Natural killer cell (primary cell): ENCODE measurements at regions not wholly inside any gene's neighbourhood (a gene's known extent, or its start where the extent isn't known, plus 50 kb on each side); places are given as distances from the start of the nearest gene placed in this dataset.

Experiments used
- ATAC-seq, 3 donors: fragments of 150-1000 bp in 2 of 3; fragments of 200-7000 bp in 1 of 3; cut with Tn5 transposase; 1 replicate in 1 of 3; 2 replicates in 2 of 3; pipeline ENCODE4 v1.10.0; 2021; ENCODE audit warnings: mild to moderate bottlenecking in 2 of 3, moderate library complexity in 2 of 3
- DNase-seq, 2 donors: peaks; one replicate each; pipeline versions ENCODE4 v3.0.0 to v3.0.0-alpha.2; 2013 to 2021; ENCODE audit warnings: mixed read lengths in 1 of 2
- H3K27ac ChIP-seq: one replicate; pipeline ENCODE4 v1.5.1; 2013; ENCODE audit warnings: mild to moderate bottlenecking, low read length
- H3K27me3 ChIP-seq: one replicate; pipeline ENCODE4 v1.6.1; 2013; ENCODE audit warnings: low read length; ENCODE audit not compliant: control insufficient read depth, insufficient read depth
- H3K36me3 ChIP-seq: one replicate; pipeline ENCODE4 v1.6.1; 2013; ENCODE audit warnings: low read length; ENCODE audit not compliant: control insufficient read depth, insufficient read depth
- H3K4me1 ChIP-seq: one replicate; pipeline ENCODE4 v1.6.1; 2013; ENCODE audit warnings: low read length; ENCODE audit not compliant: control insufficient read depth, insufficient read depth
- H3K4me3 ChIP-seq: one replicate; pipeline ENCODE4 v1.5.1; 2013; ENCODE audit warnings: low read length
- H3K9me3 ChIP-seq: one replicate; pipeline ENCODE4 v1.6.1; 2013; ENCODE audit warnings: low read length; ENCODE audit not compliant: control insufficient read depth, insufficient read depth
- H3K27ac Mint-ChIP-seq, 2 donors: one replicate each; pipeline ENCODE4 v1.8.0; 2022; ENCODE audit warnings: mild to moderate bottlenecking in 2 of 2, mixed read lengths in 2 of 2, moderate library complexity in 1 of 2
- H3K27me3 Mint-ChIP-seq, 2 donors: one replicate each; pipeline ENCODE4 v1.8.0; 2022; ENCODE audit warnings: low read depth in 2 of 2, mixed read lengths in 2 of 2
- H3K36me3 Mint-ChIP-seq: one replicate; pipeline ENCODE4 v1.8.0; 2022; ENCODE audit warnings: mixed read lengths
- H3K4me1 Mint-ChIP-seq, 2 donors: one replicate each; pipeline ENCODE4 v1.8.0; 2022; ENCODE audit warnings: mixed read lengths in 2 of 2
- H3K4me3 Mint-ChIP-seq: one replicate; pipeline ENCODE4 v1.8.0; 2022; ENCODE audit warnings: mild to moderate bottlenecking, moderate library complexity, mixed read lengths
- H3K9me3 Mint-ChIP-seq, 2 donors: one replicate each; pipeline ENCODE4 v1.8.0; 2022; ENCODE audit warnings: mixed read lengths in 2 of 2
- WGBS: methylation state at CpG from one replicate; pipeline ENCODE4 v1.1.7; 2013; ENCODE audit warnings: missing lambda C conversion rate; ENCODE audit not compliant: insufficient coverage; 5-methylcytosine and 5-hydroxymethylcytosine counted together
- intact Hi-C: fragments of 100-400 bp; cut with micrococcal nuclease; formaldehyde crosslinking; loops from one replicate; pipeline ENCODE4 v1.14.2; 2022
- TF ChIP-seq, protein P1 (sequence below): fragments of 200-600 bp; IDR thresholded peaks from one replicate; pipeline ENCODE4 v1.8.0; 2022; ENCODE audit warnings: antibody characterized with exemption

DNA sequence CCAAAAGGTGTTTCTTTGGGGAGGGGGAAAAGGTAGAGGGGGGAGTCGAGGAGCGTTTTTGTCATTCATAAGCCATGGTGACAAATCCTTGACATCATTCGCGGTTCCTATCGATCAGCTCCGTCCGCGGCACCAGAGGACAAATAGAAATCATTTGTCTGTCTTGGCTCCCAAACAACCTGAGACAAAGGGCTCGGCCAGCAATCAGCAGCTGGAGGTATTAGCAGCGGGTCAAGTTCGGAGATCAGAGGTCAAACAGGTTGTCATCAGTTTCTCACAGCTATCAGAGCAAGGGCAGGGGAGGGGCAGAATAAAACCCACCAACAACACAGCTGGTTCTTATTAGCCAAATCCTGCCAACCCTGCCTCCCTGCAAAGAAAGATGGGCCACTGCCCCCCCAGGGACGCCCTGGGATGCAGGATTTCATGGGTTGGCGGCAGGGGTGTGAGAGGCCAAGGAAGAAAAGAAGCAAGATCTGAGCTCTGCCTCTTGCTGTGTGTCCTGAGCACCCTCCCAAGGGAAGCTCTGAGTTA, 145.3 kb upstream of the LHX1 start:
- TF ChIP-seq, protein P1, sequence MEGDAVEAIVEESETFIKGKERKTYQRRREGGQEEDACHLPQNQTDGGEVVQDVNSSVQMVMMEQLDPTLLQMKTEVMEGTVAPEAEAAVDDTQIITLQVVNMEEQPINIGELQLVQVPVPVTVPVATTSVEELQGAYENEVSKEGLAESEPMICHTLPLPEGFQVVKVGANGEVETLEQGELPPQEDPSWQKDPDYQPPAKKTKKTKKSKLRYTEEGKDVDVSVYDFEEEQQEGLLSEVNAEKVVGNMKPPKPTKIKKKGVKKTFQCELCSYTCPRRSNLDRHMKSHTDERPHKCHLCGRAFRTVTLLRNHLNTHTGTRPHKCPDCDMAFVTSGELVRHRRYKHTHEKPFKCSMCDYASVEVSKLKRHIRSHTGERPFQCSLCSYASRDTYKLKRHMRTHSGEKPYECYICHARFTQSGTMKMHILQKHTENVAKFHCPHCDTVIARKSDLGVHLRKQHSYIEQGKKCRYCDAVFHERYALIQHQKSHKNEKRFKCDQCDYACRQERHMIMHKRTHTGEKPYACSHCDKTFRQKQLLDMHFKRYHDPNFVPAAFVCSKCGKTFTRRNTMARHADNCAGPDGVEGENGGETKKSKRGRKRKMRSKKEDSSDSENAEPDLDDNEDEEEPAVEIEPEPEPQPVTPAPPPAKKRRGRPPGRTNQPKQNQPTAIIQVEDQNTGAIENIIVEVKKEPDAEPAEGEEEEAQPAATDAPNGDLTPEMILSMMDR, result no peak
- DNase-seq, result no peak
- H3K4me1 ChIP-seq, result no peaks in the 10 kb centered on the region
- H3K27me3 ChIP-seq, result no peaks in the 10 kb centered on the region
- Mint-ChIP-seq H3K4me3 (no peak overlapping the region), H3K9me3 (no peaks in the 10 kb centered on the region), H3K4me1 (peaks cover 0 to 3% of the 10 kb centered on the region in 2 donors), H3K36me3 (no peaks in the 10 kb centered on the region), H3K27ac (no peak overlapping the region), H3K27me3 (peaks cover 12 to 23% of the 10 kb centered on the region in 2 donors)
- no peaks in the 10 kb centered on the region for H3K9me3 ChIP-seq
- WGBS, result 58% methylated on average over 13 of the region's 13 CpGs
- ATAC-seq, result no peak
- intact Hi-C loops, result no loop called here
- H3K27ac ChIP-seq, result no peak overlapping the region
- H3K36me3 ChIP-seq, result no peaks in the 10 kb centered on the region
- no peak overlapping the region for H3K4me3 ChIP-seq

DNA sequence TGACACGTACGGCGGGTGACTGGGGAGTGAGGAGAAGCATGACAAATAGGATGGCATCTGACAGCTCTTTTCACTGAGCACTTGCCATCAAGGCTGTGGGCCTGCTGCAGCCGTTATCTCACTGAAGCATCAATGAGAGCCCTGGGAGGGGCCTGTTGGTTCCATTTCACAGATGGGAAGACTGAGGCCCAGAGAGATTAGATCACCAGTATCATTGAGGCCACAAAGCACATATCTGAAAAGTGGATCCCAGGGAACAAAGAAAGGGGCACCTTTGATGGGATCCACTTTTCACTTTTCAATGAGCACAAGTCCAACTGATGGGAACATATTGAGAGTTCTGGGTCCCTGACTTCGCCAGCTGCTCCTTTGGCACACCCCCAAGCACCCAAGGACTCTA, 144.4 kb upstream of the LHX1 start:
- Histone ChIP-seq H3K27me3 (no peaks in the 10 kb centered on the region), H3K9me3 (no peaks in the 10 kb centered on the region), H3K4me3 (no peak overlapping the region), H3K36me3 (no peaks in the 10 kb centered on the region), H3K4me1 (no peaks in the 10 kb centered on the region), H3K27ac (no peak overlapping the region)
- H3K9me3 Mint-ChIP-seq, result no peaks in the 10 kb centered on the region
- H3K27me3 Mint-ChIP-seq, result peaks cover 16 to 25% of the 10 kb centered on the region in 2 donors
- no peak for ATAC-seq
- intact Hi-C loops, result no loop called here
- H3K4me3 Mint-ChIP-seq, result no peak overlapping the region
- no peak overlapping the region for H3K27ac Mint-ChIP-seq
- no peak for DNase-seq
- WGBS, result 92% methylated on average over 5 of the region's 5 CpGs
- TF ChIP-seq, protein P1, result no peak
- peaks cover 0 to 3% of the 10 kb centered on the region in 2 donors for H3K4me1 Mint-ChIP-seq
- no peaks in the 10 kb centered on the region for H3K36me3 Mint-ChIP-seq

DNA sequence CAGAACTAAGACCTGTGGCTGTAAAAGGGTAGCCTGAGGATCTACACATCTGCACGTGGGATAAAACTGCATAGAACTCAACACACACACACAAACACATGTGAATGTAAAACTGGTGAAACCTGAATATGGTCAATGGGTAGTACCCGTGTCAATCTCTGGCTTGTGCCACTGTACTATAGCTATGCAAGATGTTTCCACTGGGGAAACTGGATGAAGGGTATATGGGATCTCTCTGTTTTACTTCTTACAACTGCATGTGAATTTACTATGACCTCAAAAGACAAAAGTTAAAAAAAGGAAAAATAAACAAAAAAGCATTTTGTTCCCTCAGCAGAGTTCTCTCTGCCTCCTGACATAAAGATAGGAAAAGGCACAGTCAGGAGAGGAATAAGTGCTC, 143.3 kb upstream of the LHX1 start:
- no peaks in the 10 kb centered on the region for H3K9me3 ChIP-seq
- no peak overlapping the region for H3K4me3 ChIP-seq
- no peak overlapping the region for H3K27ac Mint-ChIP-seq
- H3K4me1 ChIP-seq, result no peaks in the 10 kb centered on the region
- intact Hi-C loops, result no loop called here
- WGBS, result no CpG with 5 or more reads among the region's 2 CpGs
- ATAC-seq (no peak), DNase-seq (no peak)
- TF ChIP-seq, protein P1, result no peak
- no peaks in the 10 kb centered on the region for H3K9me3 Mint-ChIP-seq
- H3K36me3 Mint-ChIP-seq, result no peaks in the 10 kb centered on the region
- H3K27me3 ChIP-seq, result no peaks in the 10 kb centered on the region
- peaks cover 25 to 27% of the 10 kb centered on the region in 2 donors for H3K27me3 Mint-ChIP-seq
- no peak overlapping the region for H3K4me3 Mint-ChIP-seq
- no peaks in the 10 kb centered on the region for H3K4me1 Mint-ChIP-seq
- H3K36me3 ChIP-seq, result no peaks in the 10 kb centered on the region
- H3K27ac ChIP-seq, result no peak overlapping the region

DNA sequence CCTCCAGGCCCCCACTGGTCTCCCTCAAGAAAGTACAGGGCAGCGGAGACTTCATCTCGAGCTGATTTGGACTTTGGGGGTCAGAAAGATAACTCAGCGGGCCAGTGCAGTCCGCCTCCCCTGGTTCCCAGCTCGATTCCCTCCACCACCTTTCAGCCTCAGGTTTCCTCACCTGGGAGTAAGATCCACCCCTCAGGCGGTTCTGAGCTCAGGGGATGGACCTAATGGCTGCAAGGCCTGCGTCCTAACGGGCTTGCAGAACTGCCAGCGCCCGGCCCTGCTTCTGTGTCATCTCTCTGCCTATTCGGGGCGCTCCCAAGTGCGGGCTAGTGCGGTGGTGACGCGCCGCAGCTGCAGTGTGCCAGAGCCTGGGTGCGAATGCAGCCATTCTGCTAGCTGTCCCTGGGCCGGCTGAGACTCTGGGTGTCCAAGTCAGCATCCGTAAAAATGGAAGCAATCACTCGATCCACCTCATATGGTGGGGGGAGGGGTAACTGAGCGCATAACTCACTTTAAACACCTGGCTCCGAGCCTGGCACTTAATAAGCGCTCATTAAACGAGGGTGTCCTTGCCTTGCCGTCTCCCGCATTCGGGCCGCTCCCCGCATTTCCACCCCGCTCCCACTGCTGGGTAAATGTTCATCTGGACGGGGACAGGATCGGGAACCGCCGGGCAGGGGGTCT, 129.6 kb upstream of the LHX1 start:
- H3K4me1 Mint-ChIP-seq, result no peaks in the 10 kb centered on the region
- DNase-seq (no peak), ATAC-seq (no peak)
- H3K9me3 Mint-ChIP-seq, result no peaks in the 10 kb centered on the region
- H3K27me3 ChIP-seq, result peaks cover 22% of the 10 kb centered on the region
- no peaks in the 10 kb centered on the region for H3K36me3 Mint-ChIP-seq
- H3K27ac Mint-ChIP-seq, result no peak overlapping the region
- H3K4me3 Mint-ChIP-seq, result no peak overlapping the region
- WGBS, result 21% methylated on average over 34 of the region's 35 CpGs
- H3K4me1 ChIP-seq, result no peaks in the 10 kb centered on the region
- H3K4me3 ChIP-seq, result no peak overlapping the region
- no peaks in the 10 kb centered on the region for H3K36me3 ChIP-seq
- no peak overlapping the region for H3K27ac ChIP-seq
- H3K27me3 Mint-ChIP-seq, result peaks cover 47 to 56% of the 10 kb centered on the region in 2 donors
- TF ChIP-seq, protein P1, result no peak
- no peaks in the 10 kb centered on the region for H3K9me3 ChIP-seq
- intact Hi-C loops, result no loop called here
